GDM1 (cell line): ENCODE measurements at regions not wholly inside any gene's neighbourhood (a gene's known extent, or its start where the extent isn't known, plus 50 kb on each side); places are given as distances from the start of the nearest gene placed in this dataset.

ENCODE experiments used
- DNase-seq: peaks from one replicate; lab custom pipeline; 2025; lab: John Stamatoyannopoulos, UW

- DNase-seq, result no peak
Measured at GRCh38 chr20:7346562-7346961, 579.1 kb downstream of the BMP2 start.

- DNase-seq, result no peak
Measured at GRCh38 chr20:7347409-7347808, 579.9 kb downstream of the BMP2 start.

DNA sequence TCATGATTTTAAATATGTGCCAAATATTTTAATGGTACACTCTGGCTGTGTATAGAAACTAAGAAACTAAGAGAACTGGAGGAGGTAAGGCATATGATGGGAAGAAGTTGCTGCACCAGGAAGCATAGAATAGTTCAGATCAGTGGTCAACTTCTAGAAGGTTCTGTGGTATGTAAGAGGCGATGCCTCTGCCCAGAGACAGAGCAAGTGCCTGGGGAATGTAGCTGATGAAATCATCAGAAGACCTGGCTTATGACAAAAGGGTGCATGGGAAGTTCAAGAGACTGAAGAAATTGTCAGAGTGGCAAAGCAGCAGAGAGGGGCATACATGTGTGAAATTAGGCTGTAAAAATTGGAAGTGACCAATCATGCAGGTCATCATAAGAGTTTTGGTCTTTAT lies 580.8 kb downstream of the BMP2 start:
- no peak for DNase-seq

DNA sequence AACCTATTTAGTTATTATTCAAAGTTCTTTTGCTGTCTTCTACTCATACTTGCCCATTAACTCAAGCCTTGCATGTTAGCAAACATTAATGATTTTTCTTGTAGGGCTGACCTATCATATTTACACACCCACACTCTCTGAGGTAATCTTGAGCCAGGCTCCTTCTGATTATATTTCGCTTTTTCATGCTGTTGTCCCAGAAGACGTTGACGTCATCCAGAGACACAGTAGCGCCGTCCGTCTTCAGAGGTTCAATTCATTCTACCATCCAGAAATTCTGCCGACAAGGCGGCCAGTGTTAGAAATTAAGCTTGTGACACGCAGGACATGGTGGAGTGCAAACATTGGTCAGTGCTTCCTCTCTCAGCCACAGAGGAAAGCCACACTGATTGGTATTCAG lies 584.7 kb downstream of the BMP2 start:
- no peak for DNase-seq

DNA sequence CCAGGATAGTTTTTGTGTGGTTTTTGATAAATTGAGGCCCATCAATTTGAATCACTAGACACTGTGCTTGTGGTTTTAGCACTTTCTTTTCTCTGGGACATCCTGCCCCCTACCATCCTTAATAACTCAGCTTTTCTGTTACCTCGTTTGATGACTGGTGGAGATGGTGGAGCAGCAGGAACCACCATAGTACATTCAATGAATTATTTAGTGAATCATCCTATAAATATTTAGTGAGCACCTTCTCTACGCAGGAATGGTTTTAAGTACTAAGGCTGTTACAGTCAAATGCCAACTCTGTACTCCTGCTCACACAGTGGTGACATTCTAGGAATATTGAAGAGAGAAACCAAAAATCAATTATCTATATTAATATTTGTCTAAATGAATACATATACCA lies 585.2 kb downstream of the HAO1 start:
- no peak for DNase-seq

GRCh38 chr20:7358670-7359069 lies 581.6 kb downstream of the HAO1 start:
- no peak for DNase-seq

DNA sequence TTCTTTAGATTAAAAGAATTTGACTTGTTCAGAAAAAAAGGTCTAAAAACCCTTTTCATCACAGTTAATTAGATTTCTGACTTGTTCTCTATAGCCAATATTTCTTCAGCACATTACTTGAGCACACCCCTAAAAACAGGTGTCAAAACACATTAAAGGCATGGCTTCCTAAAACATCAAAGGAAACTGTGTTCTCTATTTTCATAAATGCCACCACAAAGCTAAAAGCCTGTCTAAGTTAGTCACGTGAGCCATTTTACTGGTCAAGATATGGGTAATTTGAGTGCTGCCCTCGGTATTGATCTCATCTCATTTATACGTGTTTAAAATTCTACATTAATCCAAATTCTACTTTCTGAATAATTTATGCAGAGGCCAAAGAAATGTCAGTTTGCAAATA lies 580.5 kb downstream of the HAO1 start:
- DNase-seq, result no peak

DNA sequence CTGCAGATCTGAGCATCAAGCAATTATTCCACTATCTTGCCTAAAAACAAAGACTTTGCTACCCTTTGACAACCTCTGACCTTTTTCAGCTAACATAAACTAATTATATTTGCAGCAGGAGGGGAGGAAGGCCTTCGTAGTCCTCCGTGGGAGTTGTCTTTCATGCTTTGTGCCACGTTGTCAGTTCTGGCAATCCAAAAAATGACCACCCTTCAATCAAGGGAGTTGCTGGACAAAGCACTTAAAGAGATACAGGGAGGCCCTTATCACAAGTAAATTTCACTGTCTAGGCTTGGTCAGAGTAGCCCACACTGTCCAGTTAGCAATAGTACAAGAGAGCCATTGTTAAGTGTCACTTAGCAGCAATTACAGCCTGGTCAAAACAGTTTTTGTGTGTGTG lies 578.9 kb downstream of the HAO1 start:
- DNase-seq, result no peak

- DNase-seq, result no peak
Measured at GRCh38 chr20:7361931-7362330, 578.3 kb downstream of the HAO1 start.

DNA sequence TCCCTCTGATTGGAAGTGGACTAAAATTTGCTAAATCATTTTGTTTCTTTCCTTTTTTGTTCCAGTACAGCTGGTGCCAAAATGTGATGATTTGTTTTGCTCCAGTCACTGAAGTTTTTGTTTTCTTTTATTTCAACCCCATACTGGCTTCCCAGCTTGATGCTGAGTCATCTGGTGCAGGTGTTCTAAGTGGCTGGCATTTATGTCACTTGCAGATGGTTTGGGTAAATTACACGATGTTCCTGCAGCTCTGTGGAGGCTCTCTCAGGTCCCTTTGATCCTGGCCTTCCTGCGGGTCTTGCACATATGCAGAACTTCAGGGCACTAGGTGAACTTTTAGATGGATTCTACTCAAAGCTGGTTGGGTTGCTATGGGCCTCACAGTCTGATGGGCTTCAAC lies 577.7 kb downstream of the HAO1 start:
- no peak for DNase-seq

- DNase-seq, result no peak
Measured at GRCh38 chr20:7366189-7366588, 574.1 kb downstream of the HAO1 start.

DNA sequence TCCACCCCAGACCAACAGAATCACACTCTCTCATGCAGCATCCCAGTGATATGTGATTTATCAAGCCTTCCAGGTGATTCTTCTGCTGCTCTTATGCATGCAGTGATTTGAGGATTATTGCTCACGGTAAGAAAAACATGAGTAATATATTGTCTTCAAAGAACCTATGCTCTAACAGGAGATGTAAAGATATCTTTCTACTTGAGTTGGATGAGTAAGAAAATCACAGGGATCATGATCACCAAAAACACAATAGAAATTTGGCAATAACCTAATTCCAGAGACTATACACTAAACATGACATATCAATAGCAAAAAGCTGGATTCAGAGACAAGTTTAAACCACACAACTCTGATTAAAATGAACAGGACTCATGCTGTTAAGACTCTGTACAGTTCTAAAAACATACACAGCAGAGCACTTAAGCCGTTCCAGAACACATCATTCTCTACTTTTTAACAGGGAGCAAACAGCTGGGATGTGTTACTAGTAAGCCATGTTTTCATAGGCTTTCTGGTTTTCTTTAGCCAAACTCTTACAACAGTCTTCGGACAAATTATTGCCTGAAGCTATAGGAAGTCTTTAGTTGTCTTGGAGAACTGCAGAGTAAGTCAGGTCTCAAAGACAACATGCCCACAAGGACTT lies 568.6 kb downstream of the HAO1 start:
- no peak for DNase-seq

GRCh38 chr20:7375905-7376304 lies 564.4 kb downstream of the HAO1 start:
- no peak for DNase-seq

- DNase-seq, result no peak
Measured at GRCh38 chr20:7378864-7379605, 561.2 kb downstream of the HAO1 start.

GRCh38 chr20:7379621-7380220 lies 560.5 kb downstream of the HAO1 start:
- DNase-seq, result no peak

DNA sequence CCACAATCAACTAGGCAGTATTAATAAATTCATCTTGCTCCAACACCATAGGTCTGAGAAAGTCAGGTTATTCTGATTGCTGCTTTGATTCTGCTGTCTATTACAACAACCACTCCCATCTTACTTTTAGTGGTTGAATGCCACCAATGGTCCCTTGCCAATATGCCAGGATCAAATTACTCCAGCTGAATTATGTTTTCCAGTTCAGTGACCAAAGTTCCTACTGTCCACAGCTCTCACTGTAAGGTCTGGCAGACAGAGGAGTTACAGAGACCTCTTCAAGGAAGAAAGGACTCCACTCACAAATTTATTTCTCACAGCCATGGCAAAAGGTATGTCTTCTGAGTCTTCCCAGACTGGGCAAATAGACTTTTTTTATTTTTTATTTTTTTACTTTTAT lies 557.0 kb downstream of the HAO1 start:
- DNase-seq, result no peak

- no peak for DNase-seq
Measured at GRCh38 chr20:7387638-7388193, 552.5 kb downstream of the HAO1 start.

- DNase-seq, result no peak
Measured at GRCh38 chr20:7389216-7389615, 551.0 kb downstream of the HAO1 start.

- no peak for DNase-seq
Measured at GRCh38 chr20:7392542-7393206, 547.6 kb downstream of the HAO1 start.

- DNase-seq, result no peak
Measured at GRCh38 chr20:7399114-7399513, 541.1 kb downstream of the HAO1 start.

GRCh38 chr20:7399575-7399974 lies 540.7 kb downstream of the HAO1 start:
- no peak for DNase-seq

GRCh38 chr20:7406671-7407070 lies 533.6 kb downstream of the HAO1 start:
- no peak for DNase-seq

- no peak for DNase-seq
Measured at GRCh38 chr20:7410150-7410549, 530.1 kb downstream of the HAO1 start.
